ENCODE measurements at regions not wholly inside any gene's neighbourhood (a gene's known extent, or its start where the extent isn't known, plus 50 kb on each side); places are given as distances from the start of the nearest gene placed in this dataset.

DNA sequence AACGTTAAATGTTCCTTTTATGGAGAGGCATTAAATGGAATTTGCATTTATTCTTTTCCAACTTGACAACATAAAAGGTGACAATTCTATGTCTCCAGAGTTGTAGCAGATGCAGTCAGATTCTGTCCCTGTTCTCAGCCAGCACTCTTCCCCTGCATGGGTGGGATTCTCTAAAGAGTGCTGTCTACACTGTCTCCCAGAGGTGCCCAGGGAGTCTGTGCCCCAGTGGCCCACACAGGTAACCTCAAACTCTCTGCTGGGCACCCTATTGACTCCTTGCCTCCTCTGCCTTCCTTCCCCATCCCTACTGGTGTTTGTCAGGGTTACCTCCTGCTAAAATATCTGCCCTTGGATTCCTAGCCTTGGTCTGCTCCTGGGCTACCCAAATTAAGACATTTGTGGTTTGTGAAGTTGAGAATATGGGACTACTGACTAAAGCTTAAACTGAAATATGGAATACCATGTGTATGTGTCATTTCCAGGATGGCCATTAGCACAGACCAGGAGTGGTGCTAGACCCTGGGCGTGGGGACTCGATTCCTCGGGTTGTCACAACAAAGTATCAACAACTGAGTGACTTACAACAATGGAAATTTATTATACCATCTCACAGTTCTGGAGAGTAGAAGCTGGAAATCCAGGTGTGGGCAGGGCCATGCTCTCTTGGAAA, 284.7 kb downstream of the CDH26 start:
- H3K27ac Mint-ChIP-seq (ENCODE audit: unreplicated experiment), result no peak overlapping the region
- H3K36me3 Mint-ChIP-seq (ENCODE audit: low read depth), result no peaks in the 10 kb centered on the region
- no peak overlapping the region for H3K4me3 Mint-ChIP-seq
- DNase-seq (ENCODE audit: low read depth, low spot score), result no peak
- H3K9me3 Mint-ChIP-seq, result no peaks in the 10 kb centered on the region
- TF ChIP-seq, protein P1, sequence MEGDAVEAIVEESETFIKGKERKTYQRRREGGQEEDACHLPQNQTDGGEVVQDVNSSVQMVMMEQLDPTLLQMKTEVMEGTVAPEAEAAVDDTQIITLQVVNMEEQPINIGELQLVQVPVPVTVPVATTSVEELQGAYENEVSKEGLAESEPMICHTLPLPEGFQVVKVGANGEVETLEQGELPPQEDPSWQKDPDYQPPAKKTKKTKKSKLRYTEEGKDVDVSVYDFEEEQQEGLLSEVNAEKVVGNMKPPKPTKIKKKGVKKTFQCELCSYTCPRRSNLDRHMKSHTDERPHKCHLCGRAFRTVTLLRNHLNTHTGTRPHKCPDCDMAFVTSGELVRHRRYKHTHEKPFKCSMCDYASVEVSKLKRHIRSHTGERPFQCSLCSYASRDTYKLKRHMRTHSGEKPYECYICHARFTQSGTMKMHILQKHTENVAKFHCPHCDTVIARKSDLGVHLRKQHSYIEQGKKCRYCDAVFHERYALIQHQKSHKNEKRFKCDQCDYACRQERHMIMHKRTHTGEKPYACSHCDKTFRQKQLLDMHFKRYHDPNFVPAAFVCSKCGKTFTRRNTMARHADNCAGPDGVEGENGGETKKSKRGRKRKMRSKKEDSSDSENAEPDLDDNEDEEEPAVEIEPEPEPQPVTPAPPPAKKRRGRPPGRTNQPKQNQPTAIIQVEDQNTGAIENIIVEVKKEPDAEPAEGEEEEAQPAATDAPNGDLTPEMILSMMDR (conservative IDR thresholded peaks at IDR 0.05), result no peak
- peaks cover 27% of the 10 kb centered on the region for H3K27me3 Mint-ChIP-seq (ENCODE audit: low read depth)
- H3K4me1 Mint-ChIP-seq, result peaks cover 8% of the 10 kb centered on the region

DNA sequence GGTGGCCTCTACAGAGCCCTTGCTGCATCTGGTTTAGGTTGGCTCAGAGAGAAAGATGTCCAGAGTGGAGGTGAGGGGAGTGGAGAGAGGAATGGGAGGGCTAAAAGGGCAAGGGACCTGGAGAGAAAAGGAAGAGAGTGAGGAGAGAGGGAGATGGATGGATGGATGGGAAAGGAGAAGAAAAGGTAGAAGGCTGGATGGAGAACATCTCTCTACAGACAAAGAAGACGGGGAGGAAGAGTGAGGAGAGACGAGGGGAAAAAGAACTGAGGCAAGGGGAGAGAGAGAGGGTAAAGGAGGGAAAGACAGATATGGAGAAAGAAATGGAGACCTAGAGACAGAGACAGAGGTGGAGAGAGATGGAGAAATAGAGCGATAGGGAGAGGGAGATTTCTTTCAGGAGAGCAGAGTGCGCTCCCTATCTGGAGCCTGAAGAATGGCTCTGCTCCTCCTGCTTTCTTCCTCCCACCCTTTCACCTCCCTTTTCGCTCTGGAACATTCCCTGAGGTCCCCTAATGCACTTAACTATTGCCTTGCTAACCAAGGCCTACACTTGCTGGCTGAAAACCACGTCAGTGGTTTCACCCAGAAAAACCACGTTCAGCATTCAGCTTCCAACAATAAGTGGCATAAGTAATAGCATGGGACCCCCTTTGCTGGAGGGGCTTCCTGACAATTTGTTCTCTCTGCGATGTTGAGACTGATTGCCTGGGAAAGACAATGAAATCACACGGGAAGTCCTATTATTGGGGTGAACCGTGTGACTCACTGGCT, 286.3 kb downstream of the CDH26 start:
- Mint-ChIP-seq H3K4me3 (no peak overlapping the region), H3K27me3 (ENCODE audit: low read depth) (peaks cover 21% of the 10 kb centered on the region), H3K9me3 (no peaks in the 10 kb centered on the region), H3K4me1 (peaks cover 8% of the 10 kb centered on the region), H3K27ac (ENCODE audit: unreplicated experiment) (no peak overlapping the region), H3K36me3 (ENCODE audit: low read depth) (no peaks in the 10 kb centered on the region)
- no peak for DNase-seq (ENCODE audit: low read depth, low spot score)
- TF ChIP-seq, protein P1 (conservative IDR thresholded peaks at IDR 0.05), result no peak

DNA sequence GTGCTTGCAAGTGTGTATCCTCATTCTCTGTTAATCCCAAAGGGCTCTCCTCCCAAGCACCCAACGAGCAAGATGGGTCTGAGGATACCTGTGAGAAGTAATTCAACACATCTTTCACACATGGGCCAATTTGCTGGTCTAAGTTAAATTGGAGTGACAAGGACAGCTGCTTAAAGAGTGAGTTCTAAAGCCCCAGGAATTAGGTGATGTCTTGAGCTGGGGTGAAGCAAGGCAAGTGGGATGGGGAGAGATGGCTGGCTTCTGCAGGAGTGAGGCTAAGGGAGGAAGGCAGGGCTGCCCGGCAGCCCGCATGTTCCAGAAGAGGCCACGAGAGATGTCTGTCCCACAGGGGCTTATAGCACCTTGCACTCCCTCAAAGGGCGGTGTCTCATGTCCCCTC, 288.5 kb downstream of the CDH26 start:
- H3K36me3 Mint-ChIP-seq (ENCODE audit: low read depth), result no peaks in the 10 kb centered on the region
- H3K9me3 Mint-ChIP-seq, result no peaks in the 10 kb centered on the region
- H3K4me3 Mint-ChIP-seq, result no peak overlapping the region
- TF ChIP-seq, protein P1 (conservative IDR thresholded peaks at IDR 0.05), result no peak
- peaks cover 33% of the 10 kb centered on the region for H3K27me3 Mint-ChIP-seq (ENCODE audit: low read depth)
- H3K4me1 Mint-ChIP-seq, result peaks cover 8% of the 10 kb centered on the region
- no peak overlapping the region for H3K27ac Mint-ChIP-seq (ENCODE audit: unreplicated experiment)
- no peak for DNase-seq (ENCODE audit: low read depth, low spot score)

DNA sequence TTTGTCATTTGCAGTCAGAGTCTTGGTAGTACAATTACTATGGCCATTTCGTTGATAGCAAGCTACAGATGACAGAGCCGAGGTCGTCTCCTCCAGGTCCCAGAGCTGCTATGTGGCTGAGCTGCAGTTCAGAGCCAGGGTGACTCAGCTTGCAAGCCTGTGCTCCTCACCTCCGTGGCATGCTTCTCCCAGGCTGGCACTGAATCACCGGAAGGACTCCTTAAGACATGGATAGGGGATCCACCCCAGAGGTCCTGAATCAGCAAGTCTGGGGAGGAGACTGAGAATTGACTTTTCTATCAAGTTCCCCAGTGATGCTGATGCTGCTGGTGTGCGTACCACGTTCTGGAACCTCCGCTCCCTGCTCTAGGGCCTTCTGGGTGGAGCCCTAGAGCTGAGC, 291.2 kb downstream of the CDH26 start:
- TF ChIP-seq, protein P1 (conservative IDR thresholded peaks at IDR 0.05), result no peak
- Mint-ChIP-seq H3K36me3 (ENCODE audit: low read depth) (no peaks in the 10 kb centered on the region), H3K4me1 (no peaks in the 10 kb centered on the region), H3K27ac (ENCODE audit: unreplicated experiment) (no peak overlapping the region), H3K4me3 (no peak overlapping the region), H3K9me3 (no peaks in the 10 kb centered on the region), H3K27me3 (ENCODE audit: low read depth) (peaks cover 38% of the 10 kb centered on the region)
- no peak for DNase-seq (ENCODE audit: low read depth, low spot score)

DNA sequence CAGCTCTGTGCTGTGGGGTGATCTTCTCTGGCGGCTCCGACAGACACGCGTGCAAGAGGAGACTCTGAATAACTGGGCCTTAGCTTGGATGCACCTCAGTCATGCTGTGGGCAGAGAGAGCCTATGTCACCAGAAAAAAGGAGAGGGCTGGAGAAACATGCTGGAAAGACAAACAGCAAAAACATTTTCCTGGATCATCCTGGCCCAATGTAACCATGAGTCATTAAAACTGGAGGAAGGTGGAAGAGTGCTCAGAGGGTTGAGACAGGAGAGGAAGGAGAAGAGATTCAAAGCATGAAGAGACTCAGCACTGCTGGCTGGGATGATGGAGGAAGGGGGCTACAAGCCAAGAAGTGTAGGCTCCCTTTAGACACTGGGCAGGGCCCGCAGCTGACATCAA, 292.0 kb downstream of the CDH26 start:
- no peak for DNase-seq (ENCODE audit: low read depth, low spot score)
- Mint-ChIP-seq H3K36me3 (ENCODE audit: low read depth) (no peaks in the 10 kb centered on the region), H3K9me3 (no peaks in the 10 kb centered on the region), H3K4me1 (no peaks in the 10 kb centered on the region), H3K27me3 (ENCODE audit: low read depth) (peaks cover 42% of the 10 kb centered on the region), H3K27ac (ENCODE audit: unreplicated experiment) (no peak overlapping the region), H3K4me3 (no peak overlapping the region)
- TF ChIP-seq, protein P1 (conservative IDR thresholded peaks at IDR 0.05), result no peak

Data from neural crest cell (in vitro differentiated cells).